A673 (cell line): ENCODE measurements at regions not wholly inside any gene's neighbourhood (a gene's known extent, or its start where the extent isn't known, plus 50 kb on each side); places are given as distances from the start of the nearest gene placed in this dataset.

Source experiments
- BruUV-seq: library from RNA; stranded (reverse); fragments of 400-500 nt; replicated peaks from 2 replicates; lab custom pipeline; 2021; lab: Mats Ljungman, UMichigan
- CTCF ChIA-PET: fragments of 300-600 bp; sonication (Branson Sonifier 250); formaldehyde crosslinking; loops from one replicate; lab custom pipeline; 2022; ENCODE audit warnings: antibody characterized with exemption; lab: Charles Lee
- POLR2A ChIA-PET: fragments of 300-600 bp; sonication (Branson Sonifier 250); formaldehyde crosslinking; loops from one replicate; lab custom pipeline; 2022; ENCODE audit warnings: antibody characterized with exemption; ENCODE audit not compliant: low non-redundant PET; lab: Charles Lee
- DNase-seq: peaks from one replicate; pipeline ENCODE4 v3.0.0-alpha.2; 2015; ENCODE audit warnings: low spot score
- H3K27ac ChIP-seq: fragments of 200-600 bp; sonication (generic); 2 replicates; pipeline ENCODE4 v1.5.1; 2016; ENCODE audit warnings: mixed run types, low read depth, mild to moderate bottlenecking, mixed read lengths, antibody characterized with exemption, low read length; ENCODE audit not compliant: poor library complexity, severe bottlenecking
- H3K27me3 ChIP-seq: fragments of 200-600 bp; sonication (generic); replicated peaks from 2 replicates; pipeline ENCODE4 v1.6.1; 2017; ENCODE audit warnings: mixed run types, low read depth, mild to moderate bottlenecking, mixed read lengths, antibody characterized with exemption, low read length; ENCODE audit not compliant: insufficient read depth, poor library complexity
- H3K36me3 ChIP-seq: fragments of 200-600 bp; sonication (generic); 2 replicates; pipeline ENCODE4 v1.6.1; 2016; ENCODE audit warnings: mixed run types, mild to moderate bottlenecking, mixed read lengths, antibody characterized with exemption, low read length; ENCODE audit not compliant: insufficient read depth, poor library complexity, severe bottlenecking
- H3K4me1 ChIP-seq: fragments of 200-600 bp; sonication (generic); 2 replicates; pipeline ENCODE4 v1.6.1; 2017; ENCODE audit warnings: mixed run types, mild to moderate bottlenecking, mixed read lengths, antibody characterized with exemption, low read length; ENCODE audit not compliant: insufficient read depth, poor library complexity, severe bottlenecking
- H3K4me3 ChIP-seq: fragments of 200-600 bp; sonication (generic); 2 replicates; pipeline ENCODE4 v1.5.1; 2016; ENCODE audit warnings: low read depth, mixed run types, mild to moderate bottlenecking, mixed read lengths, low read length; ENCODE audit not compliant: poor library complexity, severe bottlenecking
- H3K9me3 ChIP-seq: fragments of 200-600 bp; sonication (generic); 2 replicates; pipeline ENCODE4 v1.6.1; 2016; ENCODE audit warnings: mixed run types, low read depth, mild to moderate bottlenecking, mixed read lengths, antibody characterized with exemption, low read length; ENCODE audit not compliant: poor library complexity, severe bottlenecking
- CTCF ChIP-seq: fragments of 300-800, 200-600 bp; sonication (generic); conservative IDR thresholded peaks from 2 replicates; pipeline ENCODE4 v1.5.1; 2017; ENCODE audit warnings: low read depth, mild to moderate bottlenecking, antibody characterized with exemption, low read length, moderate library complexity, mixed read lengths
- EZH2 ChIP-seq: fragments of 200-600 bp; sonication (generic); IDR thresholded peaks from 2 replicates; pipeline ENCODE4 v1.6.1; 2017; ENCODE audit warnings: borderline replicate concordance, low read depth, mild to moderate bottlenecking, mixed read lengths, antibody characterized with exemption, low read length; ENCODE audit not compliant: poor library complexity, severe bottlenecking
- intact Hi-C: fragments of 100-400 bp; cut with micrococcal nuclease; formaldehyde crosslinking; loops from one replicate; pipeline ENCODE4 v1.10.0; 2022; ENCODE audit not compliant: unreplicated experiment

- CTCF ChIA-PET: no interaction called here
- no TSS peak for BruUV-seq
- intact Hi-C loops: no loop called here
Measured at GRCh38 chr22:47994601-47995263, 1232.3 kb downstream of the TBC1D22A start.

GRCh38 chr22:47994045-47994444 is 1231.6 kb downstream of the TBC1D22A start:
- intact Hi-C loops: no loop called here
- Histone ChIP-seq H3K9me3 (no peaks in the 10 kb centered on the region), H3K4me1 (no peaks in the 10 kb centered on the region), H3K4me3 (no peak overlapping the region), H3K27ac (no peak overlapping the region), H3K27me3 (no peaks in the 10 kb centered on the region), H3K36me3 (no peaks in the 10 kb centered on the region)
- CTCF ChIA-PET: no interaction called here
- POLR2A ChIA-PET: no interaction called here
- no peak for DNase-seq
- BruUV-seq: no TSS peak
- TF ChIP-seq EZH2 (no peak), CTCF (no peak)

More at GRCh38 chr22:47994601-47995263, 1232.3 kb downstream of the TBC1D22A start:
- Histone ChIP-seq H3K4me1 (no peaks in the 10 kb centered on the region), H3K27ac (no peak overlapping the region), H3K9me3 (no peaks in the 10 kb centered on the region), H3K4me3 (no peak overlapping the region), H3K36me3 (no peaks in the 10 kb centered on the region), H3K27me3 (no peaks in the 10 kb centered on the region)
- TF ChIP-seq CTCF (no peak), EZH2 (no peak)
- DNase-seq: no peak
- POLR2A ChIA-PET: no interaction called here

GRCh38 chr22:47990481-47990880 is 1228.0 kb downstream of the TBC1D22A start:
- intact Hi-C loops: no loop called here
- no peak overlapping the region for H3K27ac ChIP-seq
- peaks cover 12% of the 10 kb centered on the region for H3K9me3 ChIP-seq
- TF ChIP-seq EZH2: no peak
- TF ChIP-seq CTCF: no peak
- BruUV-seq: no TSS peak
- ChIA-PET CTCF (no interaction called here), POLR2A (no interaction called here)
- no peak overlapping the region for H3K4me3 ChIP-seq
- H3K27me3 ChIP-seq: peaks cover 6% of the 10 kb centered on the region
- no peak for DNase-seq
- H3K36me3 ChIP-seq: no peaks in the 10 kb centered on the region
- no peaks in the 10 kb centered on the region for H3K4me1 ChIP-seq
